Fibroblast of peridontal ligament (primary cell): ENCODE measurements at regions not wholly inside any gene's neighbourhood (a gene's known extent, or its start where the extent isn't known, plus 50 kb on each side); places are given as distances from the start of the nearest gene placed in this dataset.

Source experiments
- DNase-seq: peaks from one replicate; pipeline ENCODE4 v3.0.0-alpha.2; 2010; ENCODE audit errors: extremely low read depth

DNA sequence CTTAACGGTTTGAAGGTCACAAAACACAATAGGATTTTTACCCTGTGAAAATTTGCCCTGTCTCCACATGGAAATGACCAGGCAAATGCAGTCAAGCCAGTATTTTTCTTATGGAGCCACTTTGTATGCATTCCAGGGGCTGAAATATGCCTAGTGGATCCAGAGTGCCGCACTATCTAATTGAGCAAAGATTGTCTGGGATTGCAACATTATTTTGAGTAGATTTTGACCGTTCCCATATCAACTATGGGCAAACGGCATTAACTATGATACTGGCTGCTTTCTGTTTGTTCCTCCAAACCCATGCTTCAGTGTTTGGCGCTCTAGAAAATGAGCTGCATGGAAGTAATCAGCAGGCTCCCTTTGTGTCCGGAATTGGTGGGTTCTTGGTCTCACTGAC lies 223.0 kb downstream of the BTG1 start:
- DNase-seq = peak; percentile 47

DNA sequence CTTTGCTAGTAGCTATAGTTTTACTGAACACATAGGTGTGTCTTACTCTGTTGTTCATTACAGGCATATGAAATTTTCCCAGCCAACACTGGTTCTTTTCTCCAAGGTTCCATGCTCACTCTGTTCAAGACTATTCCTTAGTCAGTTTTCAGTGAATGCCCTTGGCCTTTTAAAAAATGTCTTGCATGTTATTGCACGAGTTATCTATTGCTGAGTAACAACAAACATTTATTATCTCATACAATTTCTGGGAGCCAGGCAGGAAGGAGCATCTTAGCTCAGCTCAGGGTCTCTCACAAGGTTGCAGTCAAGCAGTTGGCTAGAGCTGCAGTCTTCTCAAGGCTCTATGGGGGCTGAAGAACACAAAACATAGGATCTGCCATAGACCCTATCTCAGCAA lies 223.5 kb downstream of the BTG1 start:
- peak; percentile 10 for DNase-seq

DNA sequence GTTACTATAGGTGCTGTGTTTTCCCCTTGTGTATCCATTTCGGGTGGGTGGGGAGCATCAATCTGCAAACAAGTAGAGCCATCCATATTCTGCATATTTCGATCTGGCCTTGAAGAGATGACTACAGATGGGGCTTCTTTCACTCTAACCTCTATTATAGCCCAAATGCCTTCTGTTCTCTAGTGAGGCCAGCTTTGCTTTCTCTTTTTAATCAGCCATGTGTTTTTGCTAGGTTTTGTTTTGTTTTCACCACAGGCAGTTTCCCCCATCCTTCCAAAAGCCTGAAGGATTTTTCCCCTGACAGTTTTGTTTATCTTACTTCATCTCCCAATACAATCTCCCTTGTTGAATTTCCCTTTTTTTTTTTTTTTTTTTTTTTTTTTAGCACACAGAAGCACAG lies 224.1 kb downstream of the BTG1 start:
- peak; percentile 51 for DNase-seq

DNA sequence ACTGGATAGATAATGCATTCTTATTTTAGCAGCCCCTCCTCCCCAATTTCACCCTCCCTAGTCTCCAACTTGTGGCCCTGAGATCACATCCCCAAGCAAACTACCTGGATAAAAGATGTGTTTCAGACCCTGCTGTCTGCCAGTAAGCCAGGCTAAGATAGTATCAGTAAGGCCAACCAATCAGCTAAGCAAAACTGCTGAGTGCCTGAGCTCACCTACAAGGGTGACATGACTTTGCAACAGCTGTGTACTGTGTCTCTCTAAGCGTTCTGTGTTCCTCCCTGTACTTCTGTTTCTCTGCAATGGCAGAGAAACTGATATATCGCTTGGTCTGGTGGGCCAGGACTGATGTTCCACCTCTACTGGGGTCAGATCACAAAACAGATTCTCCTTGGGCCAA lies 224.9 kb downstream of the BTG1 start:
- DNase-seq = no peak

DNA sequence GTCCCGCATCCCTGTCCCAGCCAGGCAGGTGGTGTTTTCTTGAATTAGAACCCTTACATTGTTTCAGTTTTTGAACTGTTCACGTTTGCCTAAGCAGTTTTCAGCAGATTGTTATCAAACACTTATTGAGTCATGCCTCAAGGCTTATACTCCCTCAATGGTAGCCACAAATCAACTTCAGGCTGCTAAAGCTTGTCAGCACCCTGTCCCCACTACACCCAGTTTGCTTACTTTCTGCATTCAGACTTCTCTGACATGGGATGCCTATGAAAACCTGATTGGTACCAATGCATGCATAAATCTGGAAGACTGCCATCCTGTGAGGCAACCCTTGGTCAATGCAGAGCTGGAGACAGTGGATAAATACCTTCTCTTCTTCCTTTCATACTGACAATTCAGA lies 225.4 kb downstream of the BTG1 start:
- DNase-seq = peak; percentile 38

DNA sequence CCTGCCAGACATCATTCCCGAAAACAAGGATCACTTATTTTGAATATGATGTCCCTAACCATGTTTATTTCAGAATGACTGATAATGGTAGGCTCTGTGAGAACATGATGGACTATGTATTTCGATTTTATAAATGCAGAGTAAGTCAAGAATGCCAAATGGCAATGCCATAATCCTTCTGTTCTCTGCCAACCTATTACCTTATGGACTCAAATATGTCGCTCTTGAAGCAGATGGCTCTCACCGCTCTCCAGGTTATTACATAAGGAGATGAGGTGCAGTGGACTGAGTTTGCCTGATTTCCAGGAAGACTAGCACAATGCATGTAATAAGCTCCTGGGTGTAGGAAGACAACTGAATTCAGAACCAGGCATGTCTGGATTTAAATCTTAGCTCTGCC lies 227.2 kb downstream of the BTG1 start:
- no peak for DNase-seq

DNA sequence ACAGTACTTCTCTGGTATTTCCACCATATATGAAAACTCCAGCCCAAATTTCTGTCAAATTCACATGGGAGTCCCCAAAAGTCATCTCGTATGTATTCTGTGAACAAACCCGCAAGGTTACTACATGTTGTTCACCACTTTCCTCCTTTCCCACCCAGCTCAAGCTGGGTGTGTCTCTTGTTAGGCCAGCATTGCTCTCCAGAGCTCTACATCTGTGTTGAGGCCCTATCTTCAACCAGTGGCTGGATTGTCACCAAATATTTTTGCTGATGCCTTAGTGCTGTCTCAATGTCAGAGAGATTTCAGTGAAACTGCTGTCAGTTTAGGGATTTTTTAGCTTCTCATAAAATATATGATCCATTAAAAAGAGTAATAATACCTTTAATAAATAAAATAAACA lies 230.9 kb downstream of the BTG1 start:
- no peak for DNase-seq

DNA sequence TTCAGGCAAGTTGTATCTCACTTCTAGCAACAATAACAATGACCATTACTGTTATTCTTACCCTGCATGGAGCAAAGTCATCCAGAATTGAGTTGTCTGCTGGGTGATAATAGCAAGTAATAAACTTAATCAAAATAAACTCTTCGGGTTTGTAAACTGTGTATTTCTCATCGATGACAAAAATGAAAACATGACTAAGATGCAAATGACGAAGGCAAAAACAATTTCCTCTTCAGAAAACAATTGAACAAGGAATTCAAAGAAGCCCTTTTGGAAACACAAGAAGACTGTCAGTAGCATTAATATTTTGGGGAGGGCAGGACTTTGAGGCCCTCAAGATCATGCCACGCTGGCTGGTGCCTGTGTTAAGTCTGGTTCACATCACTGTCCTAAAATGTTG lies 232.0 kb downstream of the BTG1 start:
- DNase-seq = no peak

DNA sequence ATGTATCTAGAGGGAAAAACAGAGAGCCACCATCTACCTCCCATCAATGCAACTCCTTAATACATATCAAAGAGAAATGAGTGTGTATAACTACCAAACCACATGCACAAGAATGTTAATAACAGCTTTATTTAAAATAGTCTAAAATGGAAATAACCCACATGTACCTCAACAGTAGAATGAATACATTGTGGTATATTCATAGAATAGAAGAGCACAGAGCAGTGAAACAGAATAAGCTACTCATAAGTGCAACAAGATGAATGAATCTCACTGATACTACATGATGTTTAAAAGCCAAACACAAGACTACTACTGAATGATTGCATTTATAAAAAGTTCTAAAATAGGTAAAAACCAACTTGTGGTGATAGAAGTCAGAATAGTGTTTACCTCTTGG lies 232.5 kb downstream of the BTG1 start:
- DNase-seq = no peak

DNA sequence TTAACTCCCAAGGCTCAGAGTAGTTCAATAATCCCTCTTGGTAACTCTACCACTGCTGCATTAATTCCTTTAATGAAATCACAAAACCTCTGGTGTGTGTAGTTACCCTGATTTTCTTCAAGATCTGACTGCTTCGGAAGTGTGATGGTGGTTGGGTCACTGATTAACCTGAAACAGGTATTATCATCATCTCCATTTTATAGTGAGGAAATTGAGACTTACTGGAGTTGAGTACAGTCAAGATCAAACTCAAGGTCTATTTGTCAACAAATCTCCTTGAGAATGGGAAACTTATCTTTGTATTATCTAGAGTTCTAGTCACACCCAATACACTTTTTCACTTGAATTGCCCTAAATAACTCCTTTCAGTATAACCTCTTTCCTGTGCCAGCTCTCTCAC lies 233.5 kb downstream of the BTG1 start:
- DNase-seq = no peak

DNA sequence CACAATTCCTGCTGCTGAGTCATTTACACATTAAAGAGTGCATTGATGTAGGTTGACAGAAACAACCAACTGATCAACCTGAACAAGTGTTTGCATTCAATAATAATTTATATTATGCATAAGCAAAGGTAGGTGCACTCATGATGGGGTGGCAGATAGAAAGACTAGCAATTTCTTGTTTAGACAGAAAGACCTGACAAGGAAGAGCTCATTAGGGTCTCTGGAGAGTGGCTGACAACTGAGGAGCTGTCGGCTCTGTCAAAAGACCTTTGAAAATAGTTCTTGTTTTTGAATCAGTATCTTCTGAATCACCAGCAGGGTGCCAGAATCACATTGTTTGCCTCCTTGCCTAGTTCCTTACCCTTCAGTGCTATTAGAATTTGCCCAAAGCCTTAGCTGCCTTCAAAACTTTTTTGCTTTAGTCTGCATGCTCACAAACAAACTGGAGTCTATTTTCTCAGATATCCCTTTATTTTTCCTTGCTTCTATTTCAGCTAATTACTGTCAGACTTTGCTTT lies 234.7 kb downstream of the BTG1 start:
- no peak for DNase-seq

DNA sequence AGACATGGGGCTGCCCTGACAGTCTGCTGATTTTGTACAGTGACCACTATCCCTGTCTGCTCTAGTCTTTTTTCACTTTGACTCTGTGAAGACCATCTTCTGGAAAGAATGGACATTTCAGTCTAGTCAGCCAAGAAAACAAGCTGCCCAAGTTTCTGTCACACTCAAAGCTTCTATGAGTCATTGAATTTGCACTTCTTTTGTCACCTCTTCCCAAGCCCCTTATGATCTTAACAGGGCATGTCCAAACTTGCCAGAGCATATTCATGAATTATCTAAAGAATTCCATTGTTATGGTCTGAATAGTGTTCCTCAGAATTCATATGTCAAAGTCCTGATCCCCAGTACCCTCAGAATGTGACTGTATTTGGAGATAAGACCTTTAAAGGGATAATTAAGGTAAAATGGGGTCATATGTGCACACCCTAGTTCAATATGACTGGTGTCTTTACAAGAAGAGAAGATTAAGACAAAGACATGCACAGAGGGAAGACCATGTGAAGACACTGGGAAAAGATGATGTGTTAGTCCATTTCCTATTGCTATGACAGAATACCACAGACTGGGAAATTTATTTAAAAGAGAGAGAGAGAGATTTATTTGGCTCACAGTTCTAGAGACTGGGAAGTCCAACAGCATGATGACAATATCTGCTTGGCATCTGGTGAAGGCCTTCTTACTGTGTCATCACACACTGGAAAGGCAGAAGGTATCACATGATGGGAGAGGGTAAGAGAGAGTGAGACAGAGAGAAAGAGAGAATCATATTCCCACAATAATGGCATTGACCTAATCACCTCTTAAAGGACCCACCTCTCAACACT lies 242.6 kb downstream of the BTG1 start:
- DNase-seq = peak; percentile 30

DNA sequence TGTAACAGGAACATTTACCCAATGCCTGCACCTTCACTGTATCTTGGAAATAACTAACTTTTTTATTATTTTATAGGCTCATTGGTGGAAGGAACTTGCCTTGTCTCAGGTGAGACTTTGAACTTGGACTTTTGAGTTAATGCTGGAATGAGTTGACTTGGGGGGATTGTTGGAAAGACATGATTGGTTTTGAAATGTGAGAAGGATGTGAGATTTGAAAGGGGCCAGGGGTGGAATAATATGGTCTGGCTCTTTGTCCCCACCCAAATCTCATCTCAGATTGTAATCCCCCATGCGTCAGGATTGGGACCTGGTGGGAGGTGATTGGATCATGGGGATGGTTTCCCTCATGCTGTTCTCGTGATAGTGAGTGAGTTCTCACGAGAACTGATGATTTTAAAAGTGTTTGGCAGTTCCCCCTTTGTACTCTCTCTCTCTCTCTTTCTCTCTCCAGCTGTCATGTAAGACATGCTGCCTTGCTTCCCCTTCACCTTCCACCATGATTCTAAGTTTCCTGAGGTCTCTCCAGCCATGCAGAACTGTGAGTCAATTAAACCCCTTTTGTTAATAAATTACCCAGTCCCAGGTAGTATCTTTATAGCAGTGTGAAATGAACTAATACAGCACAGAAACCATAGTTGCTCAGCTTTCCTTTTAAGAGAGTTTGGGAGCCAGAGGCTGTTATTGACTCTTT lies 244.1 kb downstream of the BTG1 start:
- DNase-seq = no peak

DNA sequence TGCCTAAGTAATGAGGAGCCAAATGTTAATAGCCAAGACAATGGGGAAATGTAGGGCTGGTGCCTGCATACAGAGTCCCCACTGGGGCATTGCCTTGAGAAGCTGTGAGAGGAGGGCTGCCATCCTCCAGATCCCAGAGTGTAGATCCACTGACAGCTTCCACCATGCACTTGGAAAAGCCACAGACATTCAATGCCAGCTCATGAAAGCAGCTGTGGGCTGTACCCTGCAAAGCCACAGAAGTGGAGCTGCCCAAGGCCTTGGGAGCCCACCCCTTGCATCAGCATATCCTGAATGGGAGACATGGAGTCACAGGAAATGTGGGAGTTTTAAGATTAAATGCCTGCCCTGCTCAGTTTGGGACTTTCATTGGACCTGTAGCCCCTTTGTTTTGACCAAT lies 244.7 kb downstream of the BTG1 start:
- no peak for DNase-seq

DNA sequence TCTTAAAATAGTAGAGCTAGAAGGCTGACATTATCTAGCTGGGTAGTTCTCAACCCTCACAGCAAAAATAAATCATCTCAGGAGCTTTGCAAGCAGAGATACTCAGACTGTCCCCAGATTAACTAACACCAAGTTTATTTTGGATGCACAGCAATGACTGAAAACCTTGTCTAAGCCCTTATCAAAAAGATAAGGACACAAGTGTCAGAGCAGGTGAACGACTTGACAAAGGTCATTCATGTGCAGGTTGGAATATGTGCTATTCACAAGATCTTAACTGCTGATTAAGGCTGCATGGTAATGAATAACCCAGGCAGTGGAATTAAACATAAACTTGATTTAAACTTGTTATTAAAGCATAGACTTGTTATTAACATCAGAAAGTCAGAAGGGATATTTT lies 246.6 kb downstream of the BTG1 start:
- DNase-seq = no peak

DNA sequence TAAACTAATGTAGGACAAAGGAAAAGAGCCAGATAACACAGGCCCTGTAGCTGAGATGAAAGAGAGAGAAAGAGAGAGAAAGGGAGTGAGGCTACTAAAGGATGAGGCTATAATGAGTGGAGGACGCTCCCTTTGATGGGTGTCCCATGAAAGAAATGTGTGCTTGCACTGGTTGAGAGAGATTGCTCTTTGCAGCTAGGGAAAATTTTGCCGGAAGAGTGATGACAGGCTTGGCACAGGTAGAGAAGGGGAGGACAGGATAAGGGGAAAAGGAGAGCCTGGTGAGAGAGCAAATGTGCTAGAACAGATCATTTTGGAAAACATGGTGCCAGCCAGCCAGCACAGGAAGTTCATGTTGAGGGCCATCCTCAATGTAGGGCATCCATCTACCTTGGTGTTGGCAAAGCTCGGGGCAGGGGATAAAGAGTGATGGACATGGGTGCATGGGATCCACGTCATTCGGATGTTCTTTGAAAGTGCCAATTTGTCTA lies 248.6 kb downstream of the BTG1 start:
- no peak for DNase-seq

DNA sequence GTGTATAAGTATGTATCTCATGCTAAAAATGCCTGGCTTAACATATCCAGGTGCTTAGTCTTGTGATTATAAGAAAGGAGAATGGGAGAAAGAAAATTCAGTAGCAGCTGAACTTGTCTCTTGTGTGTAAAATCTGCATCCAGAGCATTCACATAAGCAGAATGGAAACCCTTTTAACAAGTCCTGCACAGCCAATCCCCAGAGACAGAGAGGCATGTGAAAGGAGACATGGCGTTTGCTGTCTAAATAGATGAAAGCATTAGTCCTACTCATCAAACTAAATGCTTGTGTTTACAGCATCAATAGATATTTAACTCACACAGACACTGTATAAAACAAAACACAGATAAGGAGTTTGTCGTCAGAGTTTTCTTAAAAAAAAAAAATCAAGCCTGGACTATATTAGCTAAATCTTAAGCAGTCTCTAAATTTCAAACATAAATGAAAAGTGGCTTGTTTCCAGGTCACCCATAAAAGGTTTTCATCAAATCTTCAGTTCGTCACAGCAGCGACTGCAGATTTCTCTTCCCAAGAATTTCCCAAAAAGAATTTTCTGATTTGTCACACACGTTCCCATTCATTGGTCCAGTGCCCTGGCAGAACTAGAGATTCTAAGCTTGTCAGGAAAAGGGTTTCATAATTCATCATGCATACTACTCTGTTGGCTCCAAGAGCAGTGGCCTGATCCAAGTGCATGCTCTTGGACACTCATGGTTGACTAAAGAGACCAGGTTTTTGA lies 249.2 kb downstream of the BTG1 start:
- no peak for DNase-seq

DNA sequence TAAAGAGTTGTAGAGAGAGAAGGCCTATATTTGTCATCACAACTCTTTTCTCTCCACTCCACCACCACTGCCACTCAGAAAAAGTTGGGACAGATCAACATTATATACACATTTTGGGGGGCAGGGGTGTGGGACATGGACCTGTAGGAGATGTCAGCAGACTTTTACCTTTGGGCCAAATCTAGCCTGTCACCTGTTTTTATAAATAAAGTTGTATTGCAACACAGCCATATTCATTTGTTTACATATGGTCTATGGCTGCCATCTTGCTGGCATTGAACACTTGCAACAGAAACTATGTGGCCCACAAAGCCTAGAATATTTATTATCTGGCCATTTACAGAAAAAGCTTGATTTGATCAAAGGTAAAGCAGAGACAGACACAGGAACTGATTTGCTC lies 250.7 kb downstream of the BTG1 start:
- DNase-seq = no peak

DNA sequence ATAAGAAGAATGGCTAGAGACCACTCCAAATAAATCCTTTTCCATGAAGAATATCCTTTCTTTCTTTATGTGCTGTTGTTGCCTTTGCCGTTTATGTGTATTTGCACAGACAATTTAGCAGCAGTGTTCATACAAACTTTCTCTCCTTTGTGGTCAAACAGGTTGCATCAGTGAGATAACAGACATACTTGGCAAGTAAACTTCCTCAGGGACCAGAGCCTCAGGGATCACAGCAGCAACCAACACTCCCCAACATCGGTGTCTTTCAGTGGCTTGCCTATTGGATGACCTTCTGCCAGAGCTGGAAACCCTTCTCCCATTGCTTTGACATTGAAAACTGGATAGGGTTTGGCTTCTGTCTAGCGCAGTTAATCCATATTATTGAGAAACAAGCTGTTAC lies 252.2 kb downstream of the BTG1 start:
- no peak for DNase-seq

DNA sequence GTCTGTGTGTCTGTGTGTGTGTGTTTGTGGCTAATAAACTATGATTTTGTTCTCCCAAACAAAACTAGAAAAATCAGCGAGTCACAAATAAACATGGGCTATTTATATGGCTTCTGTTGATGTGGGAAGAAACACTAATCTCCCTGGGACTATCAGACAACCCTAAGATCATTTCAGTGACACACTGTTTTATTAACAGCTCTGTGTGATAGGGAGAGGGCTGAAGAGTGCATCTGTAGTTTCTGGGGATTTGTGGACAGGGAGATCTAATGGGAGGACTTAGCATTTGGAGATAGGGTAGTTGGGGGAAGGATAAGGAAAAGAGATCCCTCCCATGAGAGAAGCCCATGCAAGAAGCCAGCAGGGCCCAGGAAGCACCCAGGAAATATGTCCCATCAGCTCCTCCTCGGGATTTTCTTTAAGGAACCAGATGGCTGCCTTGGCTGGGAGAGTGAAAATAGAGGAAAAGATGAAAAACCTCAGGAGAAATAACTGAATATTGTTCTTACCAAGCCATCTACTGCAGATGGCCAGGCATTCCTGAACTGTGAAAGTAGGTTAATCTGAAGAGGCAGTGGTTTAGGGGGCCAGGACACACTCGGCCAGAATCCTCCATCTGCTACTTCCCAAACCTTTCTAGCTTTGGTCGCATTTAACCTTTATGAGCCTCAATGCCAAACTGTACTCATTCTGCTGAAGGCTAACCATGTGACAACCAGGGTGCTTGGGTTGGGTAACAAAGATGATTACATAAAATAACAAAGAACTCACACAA lies 253.4 kb downstream of the BTG1 start:
- DNase-seq = no peak

DNA sequence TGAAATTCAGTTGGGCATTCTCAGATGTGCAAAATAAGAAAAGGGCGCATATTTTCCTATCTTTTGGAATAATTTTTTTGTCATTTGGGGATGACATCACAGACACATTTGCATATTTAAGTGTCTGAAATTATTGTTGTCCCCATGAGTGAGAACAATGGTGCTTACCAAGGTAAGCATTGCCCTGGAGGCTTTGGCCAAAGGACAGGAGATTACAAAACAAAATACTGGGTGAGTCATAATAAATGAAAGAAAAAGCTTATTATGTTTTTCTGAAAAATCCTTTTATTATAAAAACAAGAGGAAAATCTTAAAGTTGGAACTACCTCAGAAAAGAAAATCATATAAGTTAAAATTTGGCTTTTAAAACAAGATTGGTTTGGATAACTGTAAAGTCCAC lies 254.9 kb downstream of the BTG1 start:
- DNase-seq = peak; percentile 8

DNA sequence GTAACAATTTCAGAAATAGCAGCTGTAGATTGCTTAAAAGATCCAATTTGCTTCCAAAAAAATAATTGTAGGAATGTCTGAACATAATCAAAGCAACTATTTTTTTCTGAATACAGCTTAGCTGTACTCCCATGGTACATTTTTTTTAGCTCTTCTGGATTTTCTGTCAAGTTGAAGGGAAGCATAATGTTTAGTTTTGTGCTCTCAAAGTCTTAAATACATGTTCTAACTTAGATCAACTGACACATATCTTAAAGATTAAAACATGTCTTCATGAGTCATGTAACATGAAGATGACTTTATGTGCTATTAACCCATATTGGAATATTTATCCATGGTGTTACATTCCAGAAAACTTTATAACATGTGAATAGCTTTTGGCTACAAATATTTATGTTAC lies 255.7 kb downstream of the BTG1 start:
- peak; percentile 36 for DNase-seq
